H1 (cell line): ENCODE measurements at regions not wholly inside any gene's neighbourhood (a gene's known extent, or its start where the extent isn't known, plus 50 kb on each side); places are given as distances from the start of the nearest gene placed in this dataset.

Experiments used
- CTCF ChIA-PET: fragments of 300-600 bp; sonication (Branson Sonifier 250); formaldehyde crosslinking; loops from one replicate; lab custom pipeline; 2021; ENCODE audit not compliant: partially characterized antibody; lab: Charles Lee
- POLR2A ChIA-PET: fragments of 300-600 bp; sonication (Branson Sonifier 250); formaldehyde crosslinking; loops from one replicate; lab custom pipeline; 2021; ENCODE audit warnings: inconsistent platforms; ENCODE audit not compliant: partially characterized antibody; lab: Charles Lee
- DNase-seq, 2 experiments: peaks; one replicate each; pipeline versions ENCODE4 v3.0.0 to v3.0.0-alpha.2; 2010 to 2022; ENCODE audit warnings: low spot score in 2 of 2, low read depth in 1 of 2, mixed read lengths in 1 of 2
- FAIRE-seq: peaks from 2 replicates; lab custom pipeline; 2011; peaks lifted over from hg19 to GRCh38; lab: Jason Lieb, UNC
- H2AFZ ChIP-seq: 2 replicates; pipeline ENCODE4 v1.8.1; 2012; ENCODE audit warnings: low read length, inconsistent platforms
- H2AK5ac ChIP-seq: 2 replicates; pipeline ENCODE4 v1.6.1; 2013; ENCODE audit warnings: low read depth, low read length
- H2BK120ac ChIP-seq: replicated peaks from 2 replicates; pipeline ENCODE3; 2013; ENCODE audit warnings: low read depth, low read length, inconsistent platforms
- H2BK12ac ChIP-seq: 2 replicates; pipeline ENCODE4 v1.6.1; 2013; ENCODE audit warnings: low read depth, low read length
- H2BK15ac ChIP-seq: 2 replicates; pipeline ENCODE4 v1.6.1; 2013; ENCODE audit warnings: low read length
- H2BK20ac ChIP-seq: 2 replicates; pipeline ENCODE4 v1.6.1; 2013; ENCODE audit warnings: low read length
- H2BK5ac ChIP-seq: 2 replicates; pipeline ENCODE4 v1.6.1; 2013; ENCODE audit warnings: low read depth, low read length
- H3K14ac ChIP-seq: 2 replicates; pipeline ENCODE4 v1.6.1; 2013; ENCODE audit warnings: inconsistent platforms; ENCODE audit not compliant: insufficient read length
- H3K18ac ChIP-seq: 2 replicates; pipeline ENCODE4 v1.6.1; 2013; ENCODE audit warnings: low read length; ENCODE audit errors: extremely low read depth
- H3K23ac ChIP-seq: 2 replicates; pipeline ENCODE4 v1.6.1; 2013; ENCODE audit warnings: inconsistent platforms; ENCODE audit not compliant: insufficient read length
- H3K23me2 ChIP-seq: 2 replicates; pipeline ENCODE4 v1.6.1; 2013; ENCODE audit warnings: low read depth, low read length
- H3K27ac ChIP-seq: 2 replicates; pipeline ENCODE4 v1.6.1; 2011; ENCODE audit warnings: low read depth, low read length, inconsistent platforms
- H3K27me3 ChIP-seq, 4 experiments: replicated peaks in 1 of 4; 1 replicate in 1 of 4; 2 replicates in 3 of 4; pipeline versions ENCODE4 v1.6.1 to v1.8.1; 2011 to 2013; ENCODE audit warnings: low read length in 3 of 4, mild to moderate bottlenecking in 3 of 4, inconsistent platforms in 2 of 4, mixed read lengths in 2 of 4, moderate library complexity in 1 of 4; ENCODE audit not compliant: control insufficient read depth in 3 of 4, insufficient read depth in 3 of 4; ENCODE audit errors: extremely low read depth in 1 of 4
- H3K36me3 ChIP-seq, 4 experiments: 2 replicates each; pipeline versions ENCODE4 v1.6.1 to v1.8.1; 2011 to 2013; ENCODE audit warnings: mild to moderate bottlenecking in 4 of 4, low read length in 3 of 4, moderate library complexity in 2 of 4, control low read depth in 1 of 4, inconsistent platforms in 1 of 4; ENCODE audit not compliant: insufficient read depth in 4 of 4, control insufficient read depth in 2 of 4
- H3K4ac ChIP-seq: replicated peaks from 2 replicates; pipeline ENCODE3; 2013; ENCODE audit warnings: low read length, low read depth, mixed read lengths, inconsistent platforms; ENCODE audit not compliant: insufficient read length
- H3K4me1 ChIP-seq, 4 experiments: replicated peaks in 1 of 4; 1 replicate in 1 of 4; 2 replicates in 3 of 4; pipeline versions ENCODE4 v1.6.1 to v1.8.1; 2011 to 2013; ENCODE audit warnings: low read length in 3 of 4, inconsistent platforms in 2 of 4, mixed read lengths in 1 of 4; ENCODE audit not compliant: insufficient read depth in 4 of 4, control insufficient read depth in 3 of 4
- H3K4me2 ChIP-seq, 2 experiments: 2 replicates each; pipeline versions ENCODE4 v1.6.1 to v1.8.1; 2011 to 2013; ENCODE audit warnings: low read depth in 2 of 2, low read length in 2 of 2, control low read depth in 1 of 2, inconsistent platforms in 1 of 2, mild to moderate bottlenecking in 1 of 2; ENCODE audit not compliant: insufficient read depth in 1 of 2
- H3K4me3 ChIP-seq, 4 experiments: fragments of 200-600, 300-600 bp in 1 of 4; sonication (generic), shearing (Covaris generic), sonication (Bioruptor Twin) in 1 of 4; 2 replicates each; pipeline versions ENCODE4 v1.5.1 to v1.8.1; 2011 to 2016; ENCODE audit warnings: low read length in 4 of 4, low read depth in 3 of 4, control low read depth in 2 of 4, inconsistent platforms in 2 of 4, mild to moderate bottlenecking in 2 of 4, mixed read lengths in 1 of 4, moderate library complexity in 1 of 4; ENCODE audit not compliant: insufficient read depth in 2 of 4; ENCODE audit errors: extremely low read depth in 1 of 4
- H3K56ac ChIP-seq: replicated peaks from 2 replicates; pipeline ENCODE3; 2013; ENCODE audit warnings: low read depth, mild to moderate bottlenecking, mixed read lengths, low read length, inconsistent platforms; ENCODE audit not compliant: insufficient read length
- H3K79me1 ChIP-seq: 2 replicates; pipeline ENCODE4 v1.6.1; 2013; ENCODE audit warnings: low read depth, low read length, control low read depth
- H3K79me2 ChIP-seq, 2 experiments: 2 replicates each; pipeline versions ENCODE4 v1.6.1 to v1.8.1; 2012 to 2013; ENCODE audit warnings: low read length in 2 of 2, mild to moderate bottlenecking in 2 of 2, inconsistent platforms in 1 of 2; ENCODE audit not compliant: insufficient read depth in 2 of 2, control insufficient read depth in 1 of 2
- H3K9ac ChIP-seq, 4 experiments: replicated peaks in 1 of 4; 1 replicate in 1 of 4; 2 replicates in 3 of 4; pipeline versions ENCODE4 v1.6.1 to v1.8.1; 2011 to 2013; ENCODE audit warnings: low read depth in 3 of 4, low read length in 3 of 4, control low read depth in 2 of 4, mild to moderate bottlenecking in 2 of 4, moderate library complexity in 2 of 4, inconsistent platforms in 1 of 4; ENCODE audit errors: extremely low read depth in 1 of 4
- H3K9me3 ChIP-seq, 2 experiments: 2 replicates each; pipeline versions ENCODE4 v1.6.1 to v1.8.1; 2012 to 2013; ENCODE audit warnings: mild to moderate bottlenecking in 2 of 2, moderate library complexity in 2 of 2, control low read depth in 1 of 2, inconsistent platforms in 1 of 2, low read depth in 1 of 2, low read length in 1 of 2, mixed read lengths in 1 of 2; ENCODE audit not compliant: insufficient read depth in 2 of 2
- H4K20me1 ChIP-seq, 2 experiments: replicated peaks in 1 of 2; 2 replicates each; pipeline versions ENCODE3 to v1.8.1; 2011 to 2013; ENCODE audit warnings: inconsistent platforms in 2 of 2, low read length in 2 of 2, mild to moderate bottlenecking in 1 of 2; ENCODE audit not compliant: insufficient read depth in 2 of 2, control insufficient read depth in 1 of 2
- H4K5ac ChIP-seq: 2 replicates; pipeline ENCODE4 v1.6.1; 2013; ENCODE audit warnings: low read length, low read depth, mixed read lengths, inconsistent platforms; ENCODE audit not compliant: insufficient read length
- H4K8ac ChIP-seq: 2 replicates; pipeline ENCODE4 v1.8.0; 2013; ENCODE audit warnings: mild to moderate bottlenecking, moderate library complexity, low read length, inconsistent platforms; ENCODE audit not compliant: insufficient read depth; ENCODE audit errors: extremely low read depth
- H4K91ac ChIP-seq: replicated peaks from 2 replicates; pipeline ENCODE3; 2013; ENCODE audit warnings: low read length, mixed read lengths, inconsistent platforms; ENCODE audit not compliant: insufficient read length
- HDAC2 ChIP-seq, 2 experiments: fragments of 300-600 bp in 1 of 2; sonication (generic) in 1 of 2; IDR thresholded peaks; 2 replicates each; pipeline ENCODE4 v1.6.1; 2011 to 2012; ENCODE audit warnings: low read depth in 2 of 2, low read length in 2 of 2, mild to moderate bottlenecking in 2 of 2, moderate library complexity in 2 of 2, borderline replicate concordance in 1 of 2, inconsistent platforms in 1 of 2
- HDAC6 ChIP-seq: IDR thresholded peaks from one replicate; pipeline ENCODE4 v1.7.1; 2012; ENCODE audit warnings: low read depth, mild to moderate bottlenecking, inconsistent platforms, low read length, moderate library complexity
- JUN ChIP-seq: IDR thresholded peaks from 2 replicates; pipeline ENCODE4 v1.6.1; 2011; ENCODE audit warnings: low read depth, mild to moderate bottlenecking, improper control_type of control experiment, low read length
- RAD21 ChIP-seq, 2 experiments: IDR thresholded peaks in 1 of 2; conservative IDR thresholded peaks in 1 of 2; 2 replicates each; pipeline ENCODE4 v1.6.1; 2011; ENCODE audit warnings: low read depth in 2 of 2, low read length in 2 of 2, improper control_type of control experiment in 1 of 2, inconsistent platforms in 1 of 2, mild to moderate bottlenecking in 1 of 2, moderate library complexity in 1 of 2
- SP2 ChIP-seq: IDR thresholded peaks from 2 replicates; pipeline ENCODE4 v1.6.1; 2012; ENCODE audit warnings: mild to moderate bottlenecking, low read length, inconsistent platforms
- TBP ChIP-seq: IDR thresholded peaks from 2 replicates; pipeline ENCODE4 v1.6.1; 2011; ENCODE audit warnings: low read depth, low read length, improper control_type of control experiment
- ZNF274 ChIP-seq: IDR thresholded peaks from 2 replicates; pipeline ENCODE4 v1.7.0; 2012; ENCODE audit warnings: low read length, borderline replicate concordance; ENCODE audit errors: extremely low read depth
- WGBS, 2 experiments: shearing (Covaris generic) in 1 of 2; methylation state at CpG; one replicate each; pipeline versions ENCODE4 v1.1.6 to v1.1.7; 2013 to 2015; ENCODE audit warnings: low lambda C conversion rate in 2 of 2, mixed read lengths in 2 of 2, inconsistent platforms in 1 of 2, low coverage in 1 of 2, missing lambda C conversion rate in 1 of 2; ENCODE audit not compliant: insufficient replicate concordance in 2 of 2, insufficient coverage in 1 of 2, insufficient read length in 1 of 2; ENCODE audit errors: extremely low coverage in 1 of 2, missing lambda C conversion rate in 1 of 2; 5-methylcytosine and 5-hydroxymethylcytosine counted together
- TF ChIP-seq, protein P1 (sequence below), 3 experiments: IDR thresholded peaks; 1 replicate in 2 of 3; 2 replicates in 1 of 3; pipeline versions ENCODE4 v1.5.1 to v1.6.1; 2011; ENCODE audit warnings: low read length in 3 of 3, mild to moderate bottlenecking in 3 of 3, inconsistent platforms in 2 of 3, low read depth in 1 of 3, moderate library complexity in 1 of 3; ENCODE audit not compliant: insufficient read depth in 1 of 3; ENCODE audit errors: control extremely low read depth in 1 of 3

DNA sequence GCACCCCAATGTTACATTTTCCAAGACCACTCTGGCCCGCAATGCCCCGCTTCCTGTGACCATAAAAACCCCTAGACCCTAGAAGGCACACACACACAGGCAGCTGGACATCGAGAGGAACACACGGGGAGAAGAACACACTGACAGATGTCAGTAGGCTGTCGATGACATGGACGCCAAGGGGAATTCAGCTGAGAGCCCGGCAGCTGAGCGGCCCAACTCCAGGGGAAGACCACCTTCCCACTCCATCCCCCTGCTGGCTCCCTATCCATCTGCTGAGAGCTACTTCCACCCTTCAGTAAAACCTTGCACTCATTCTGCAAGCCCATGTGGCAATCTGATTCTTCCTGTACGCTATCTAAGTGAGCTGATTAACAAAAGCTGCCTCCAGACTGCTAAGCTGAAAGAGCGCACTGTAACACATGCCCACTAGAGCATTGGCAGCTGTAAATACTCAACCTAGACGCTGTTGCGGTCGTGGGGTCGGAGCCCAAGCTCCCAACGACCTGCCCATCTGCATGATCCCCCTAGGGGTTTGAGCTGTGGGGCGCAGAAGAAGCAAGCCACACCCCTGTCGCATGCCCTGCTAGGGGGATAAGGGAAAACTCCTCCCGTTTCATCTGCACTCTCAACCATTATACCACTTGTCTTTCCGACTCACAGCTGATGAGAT is 843.6 kb upstream of the POT1 start:
- POLR2A ChIA-PET = no interaction called here
- no peak for FAIRE-seq

More for the DNA sequence above, 843.6 kb upstream of the POT1 start:
- no peaks in the 10 kb centered on the region for H3K9me3 ChIP-seq
- no peak overlapping the region for H3K27ac ChIP-seq
- H3K4me1 ChIP-seq = peaks cover 0 to 3% (median 0%) of the 10 kb centered on the region in 4 experiments; a peak in 1 of 7 replicates
- H3K4ac ChIP-seq = no peak overlapping the region
- no peak overlapping the region for H4K91ac ChIP-seq
- H3K14ac ChIP-seq = no peak overlapping the region
- H4K20me1 ChIP-seq = no peaks in the 10 kb centered on the region
- no peak overlapping the region for H2BK20ac ChIP-seq
- no peak overlapping the region for H3K4me3 ChIP-seq
- H2BK120ac ChIP-seq = no peak overlapping the region
- H2BK15ac ChIP-seq = no peak overlapping the region
- WGBS, 2 experiments = 89% methylated on average over 16 of the region's 19 CpGs; no CpG with 5 or more reads in 1 of the 2 experiments
- no peaks in the 10 kb centered on the region for H3K27me3 ChIP-seq
- H4K8ac ChIP-seq = no peak overlapping the region
- CTCF ChIA-PET = interaction anchor here (0.8 kb wide), 2 partner anchors 104 to 268 kb away, joined by 3 read pairs; no protein-coding TSS in a partner anchor
- H2AK5ac ChIP-seq = no peak overlapping the region
- no peak overlapping the region for H4K5ac ChIP-seq
- peak overlapping the region; percentile 91; the same call in 1 of the 2 replicates for H2AFZ ChIP-seq
- DNase-seq = peak; percentile 5 to 48
- no peak overlapping the region for H3K18ac ChIP-seq
- H2BK12ac ChIP-seq = no peak overlapping the region
- H3K9ac ChIP-seq = no peak overlapping the region
- H3K4me2 ChIP-seq = no peak overlapping the region
- no peak overlapping the region for H3K23ac ChIP-seq
- TF ChIP-seq ZNF274 = no peak
- no peak for TF ChIP-seq HDAC6
- TF ChIP-seq SP2 = no peak
- TF ChIP-seq, protein P1, sequence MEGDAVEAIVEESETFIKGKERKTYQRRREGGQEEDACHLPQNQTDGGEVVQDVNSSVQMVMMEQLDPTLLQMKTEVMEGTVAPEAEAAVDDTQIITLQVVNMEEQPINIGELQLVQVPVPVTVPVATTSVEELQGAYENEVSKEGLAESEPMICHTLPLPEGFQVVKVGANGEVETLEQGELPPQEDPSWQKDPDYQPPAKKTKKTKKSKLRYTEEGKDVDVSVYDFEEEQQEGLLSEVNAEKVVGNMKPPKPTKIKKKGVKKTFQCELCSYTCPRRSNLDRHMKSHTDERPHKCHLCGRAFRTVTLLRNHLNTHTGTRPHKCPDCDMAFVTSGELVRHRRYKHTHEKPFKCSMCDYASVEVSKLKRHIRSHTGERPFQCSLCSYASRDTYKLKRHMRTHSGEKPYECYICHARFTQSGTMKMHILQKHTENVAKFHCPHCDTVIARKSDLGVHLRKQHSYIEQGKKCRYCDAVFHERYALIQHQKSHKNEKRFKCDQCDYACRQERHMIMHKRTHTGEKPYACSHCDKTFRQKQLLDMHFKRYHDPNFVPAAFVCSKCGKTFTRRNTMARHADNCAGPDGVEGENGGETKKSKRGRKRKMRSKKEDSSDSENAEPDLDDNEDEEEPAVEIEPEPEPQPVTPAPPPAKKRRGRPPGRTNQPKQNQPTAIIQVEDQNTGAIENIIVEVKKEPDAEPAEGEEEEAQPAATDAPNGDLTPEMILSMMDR (IDR thresholded peaks at IDR 0.05; ENCODE audit: control extremely low read depth in 1 of 3, insufficient read depth in 1 of 3, low read depth in 1 of 3, low read length in 3 of 3) = peak in 1 of 3 experiments; percentile 3; a peak in 1 of 4 replicates
- TF ChIP-seq JUN = no peak
- no peak for TF ChIP-seq HDAC2 (IDR thresholded peaks at IDR 0.05; ENCODE audit: borderline replicate concordance in 1 of 2, low read depth in 2 of 2, low read length in 2 of 2)
- peak in 1 of 2 experiments; percentile 11; a peak in 1 of 4 replicates for TF ChIP-seq RAD21 (IDR thresholded peaks at IDR 0.05 in 1 of 2, conservative IDR thresholded peaks at IDR 0.05 in 1 of 2; ENCODE audit: low read depth in 2 of 2, low read length in 2 of 2)
- no peak for TF ChIP-seq TBP
- H3K56ac ChIP-seq = no peak overlapping the region
- H3K23me2 ChIP-seq = no peaks in the 10 kb centered on the region
- no peaks in the 10 kb centered on the region for H3K79me2 ChIP-seq
- no peaks in the 10 kb centered on the region for H3K36me3 ChIP-seq
- no peak overlapping the region; the same call in 1 of the 2 replicates for H2BK5ac ChIP-seq
- H3K79me1 ChIP-seq = no peaks in the 10 kb centered on the region
